ENCODE measurements at regions not wholly inside any gene's neighbourhood (a gene's known extent, or its start where the extent isn't known, plus 50 kb on each side); places are given as distances from the start of the nearest gene placed in this dataset.

DNA sequence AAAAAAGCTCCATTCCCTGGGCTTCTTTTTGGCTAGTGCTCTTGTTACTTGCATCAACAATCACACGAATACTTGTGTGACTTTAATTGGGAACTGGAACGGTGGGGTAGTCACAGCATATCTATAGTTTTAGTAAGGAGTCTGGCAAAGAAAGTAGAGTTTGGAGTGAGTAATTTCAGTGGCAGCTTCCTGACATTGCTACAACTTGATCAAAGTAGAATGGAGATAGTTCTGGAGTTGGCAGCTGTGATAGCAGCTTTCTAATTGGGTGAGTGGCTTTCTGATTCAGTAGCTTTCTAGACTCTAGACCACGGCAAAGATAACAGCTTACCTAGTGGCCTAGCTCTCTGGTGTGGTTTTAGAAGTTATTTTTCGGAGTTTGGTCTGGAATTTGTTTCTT lies 475.0 kb downstream of the TUSC7 start:
- DNase-seq, result no peak

GRCh38 chr3:117191245-117191644 lies 481.7 kb downstream of the TUSC7 start:
- no peak for DNase-seq

DNA sequence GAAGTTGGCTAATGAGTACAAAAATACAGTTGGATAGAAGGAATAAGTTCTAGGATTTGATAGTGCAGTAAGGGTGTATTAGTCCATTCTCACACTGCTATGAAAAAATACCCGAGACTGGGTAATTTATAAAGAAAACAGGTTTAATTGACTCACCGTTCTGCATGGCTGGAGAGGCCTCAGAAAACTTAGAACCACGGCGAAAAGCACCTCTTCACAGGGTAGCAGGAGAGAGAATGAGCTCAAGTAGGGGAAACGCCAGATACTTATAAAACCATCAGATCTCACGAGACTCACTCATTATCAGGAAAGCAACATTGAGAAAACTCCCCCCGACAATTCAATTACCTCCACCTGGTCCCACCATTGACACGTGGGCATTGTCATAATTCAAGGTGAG lies 483.3 kb downstream of the TUSC7 start:
- DNase-seq, result no peak

DNA sequence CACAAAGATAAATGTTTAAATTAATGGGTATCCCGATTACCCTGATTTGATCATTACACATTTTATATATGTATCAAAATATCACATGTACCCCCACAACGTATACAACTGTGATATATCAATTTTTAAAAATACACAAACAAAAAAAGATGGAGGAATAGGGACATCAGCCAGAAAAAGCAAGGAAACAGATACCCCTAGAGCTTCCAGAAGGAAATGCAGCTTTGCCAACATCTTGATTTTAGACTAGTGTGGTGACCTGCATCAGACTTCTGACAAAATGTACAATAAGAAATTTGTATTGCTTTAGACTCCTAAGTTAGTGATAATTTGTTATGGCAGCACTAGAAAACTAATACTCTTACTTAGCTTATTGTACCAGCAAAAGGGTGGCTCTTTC lies 483.8 kb downstream of the TUSC7 start:
- no peak for DNase-seq

DNA sequence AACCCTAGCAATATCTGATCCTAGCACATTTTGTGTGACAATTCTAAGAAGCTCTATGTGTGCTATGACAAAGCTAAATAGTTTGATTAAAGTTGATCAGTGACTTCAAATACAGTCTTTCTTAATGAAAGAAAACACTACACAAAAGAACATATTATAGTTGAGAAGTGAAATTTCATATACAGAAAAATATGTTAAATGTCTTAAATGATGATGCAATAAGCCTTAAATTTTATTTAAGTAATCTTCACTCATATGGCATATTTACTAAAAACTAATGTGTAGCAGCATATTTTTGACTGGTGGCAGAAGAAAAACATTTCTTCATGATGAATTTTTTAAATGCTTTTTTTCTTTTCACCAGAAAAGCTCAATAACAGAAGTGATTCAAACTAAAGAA lies 485.5 kb downstream of the TUSC7 start:
- DNase-seq, result no peak

DNA sequence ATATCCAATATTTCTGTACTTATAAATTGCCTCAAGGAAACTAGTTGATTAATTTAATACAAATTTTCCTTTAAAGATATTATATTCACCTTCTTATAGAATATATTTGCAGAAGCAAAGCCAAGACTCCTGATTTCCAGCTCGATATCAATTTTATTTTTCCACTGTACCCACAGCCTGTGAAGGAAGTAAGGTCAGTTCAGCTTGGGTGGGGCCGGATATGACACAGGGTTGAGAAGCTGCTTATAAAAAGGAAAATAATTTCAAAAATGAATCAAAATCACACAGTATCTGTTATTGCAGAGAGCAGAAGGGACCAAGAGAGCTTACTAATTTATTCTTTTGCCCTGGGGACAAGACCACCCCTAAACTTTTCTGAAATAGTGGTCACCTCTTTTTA lies 491.4 kb downstream of the TUSC7 start:
- no peak for DNase-seq

DNA sequence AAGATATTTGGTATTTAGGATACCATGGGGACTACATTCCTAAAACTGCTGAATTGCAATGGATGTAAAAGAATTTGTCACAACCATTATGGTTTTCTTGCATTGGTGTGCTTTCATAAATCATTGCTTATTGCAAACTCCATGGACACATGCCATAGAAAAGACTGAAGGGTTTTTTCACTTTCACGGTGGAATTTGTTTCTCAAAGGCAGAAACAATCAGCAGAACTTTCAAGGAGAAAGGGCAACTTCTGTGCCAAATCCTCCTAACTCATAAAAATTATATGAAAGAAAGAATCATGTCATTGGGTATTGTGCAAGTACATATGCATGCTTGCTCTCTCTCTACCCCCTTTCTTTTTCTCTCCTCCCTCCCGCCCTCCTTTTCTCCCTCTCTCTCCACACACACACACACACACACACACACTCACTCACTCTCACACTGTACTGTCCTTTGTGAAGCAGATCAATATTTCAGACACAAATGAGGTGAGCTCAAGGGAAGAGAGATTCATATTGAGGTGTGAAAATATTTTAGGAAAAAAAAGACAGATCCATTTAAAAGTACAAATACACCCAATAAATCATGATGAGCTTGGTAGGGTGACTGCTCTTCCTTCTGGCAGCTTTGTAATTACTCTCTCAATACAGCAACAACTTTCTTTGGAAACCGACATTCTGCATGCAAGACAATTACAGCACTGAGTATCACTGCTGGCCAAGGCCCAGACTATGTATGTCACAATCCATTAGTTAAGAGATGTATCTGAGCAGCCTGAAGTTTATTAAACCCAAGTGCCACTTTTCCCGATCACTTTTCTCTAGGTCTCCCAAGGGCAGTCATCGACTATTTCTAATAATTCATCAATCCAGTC lies 492.6 kb downstream of the TUSC7 start:
- no peak for DNase-seq

DNA sequence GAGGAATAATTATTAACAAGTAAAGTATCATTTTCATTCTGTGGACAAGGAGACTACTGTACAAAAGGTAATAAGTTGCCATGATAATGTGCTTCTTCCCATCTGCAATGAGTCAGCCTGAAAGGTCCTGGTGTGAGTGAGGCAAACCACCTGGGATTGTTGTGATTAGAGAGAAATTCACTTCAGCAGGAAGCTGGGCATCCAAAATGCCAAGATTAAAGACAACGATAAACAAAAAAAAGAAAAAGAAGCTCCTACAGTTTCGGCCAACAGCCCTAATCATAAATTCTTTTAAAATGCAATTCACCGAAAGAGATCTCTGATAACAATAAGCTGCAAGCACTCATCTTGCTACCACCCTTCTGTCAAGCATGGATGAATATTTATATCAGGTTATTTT lies 507.8 kb downstream of the TUSC7 start:
- DNase-seq, result no peak

DNA sequence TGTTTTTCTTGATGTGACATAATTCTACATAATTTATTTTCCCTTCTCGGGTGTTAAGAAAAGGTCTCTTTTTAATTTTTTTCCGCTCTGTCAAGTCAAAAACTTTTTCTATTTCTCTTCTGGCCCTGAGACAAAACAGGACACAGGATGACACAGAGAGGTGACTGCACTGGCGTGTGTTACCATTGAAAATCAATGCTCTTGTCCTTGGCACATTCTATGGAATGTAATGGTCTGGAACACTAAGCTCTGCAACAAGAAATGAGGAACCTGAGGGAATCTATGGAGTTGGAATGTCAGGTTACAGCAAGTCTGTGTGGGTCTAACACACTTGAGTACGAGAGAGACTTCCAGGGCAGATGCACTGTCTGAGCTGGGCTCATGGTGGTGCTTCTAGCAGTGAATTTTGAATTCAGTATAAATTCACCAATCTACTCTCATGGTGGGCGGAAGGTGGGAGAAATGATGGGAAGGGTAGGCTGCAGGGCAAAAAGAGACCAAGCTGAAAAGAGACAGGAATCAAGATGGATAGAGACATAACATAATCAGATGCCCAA lies 508.3 kb downstream of the TUSC7 start:
- DNase-seq, result no peak

GRCh38 chr3:117218641-117219048 lies 509.1 kb downstream of the TUSC7 start:
- DNase-seq, result no peak

- DNase-seq, result no peak
Measured at GRCh38 chr3:117219296-117219695, 509.7 kb downstream of the TUSC7 start.

DNA sequence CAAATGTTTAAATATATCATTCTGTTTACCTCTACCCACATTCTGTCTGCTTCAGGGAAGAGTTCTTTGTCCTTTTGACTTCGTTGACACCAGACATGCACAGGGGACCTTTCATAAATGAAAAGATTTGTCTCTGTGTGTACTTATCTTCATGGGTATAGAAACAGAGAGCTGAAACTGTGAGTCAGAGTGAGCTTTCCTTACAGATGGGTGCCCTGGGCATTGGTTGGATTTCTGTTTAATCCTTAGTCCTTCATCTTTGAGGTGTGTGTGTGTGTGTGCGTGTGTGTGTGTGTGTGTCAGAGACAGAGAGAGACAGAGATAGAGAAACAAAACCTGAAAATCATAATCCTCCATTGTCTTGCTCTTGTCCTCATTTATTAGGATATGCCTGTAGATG lies 517.4 kb downstream of the TUSC7 start:
- DNase-seq, result no peak

DNA sequence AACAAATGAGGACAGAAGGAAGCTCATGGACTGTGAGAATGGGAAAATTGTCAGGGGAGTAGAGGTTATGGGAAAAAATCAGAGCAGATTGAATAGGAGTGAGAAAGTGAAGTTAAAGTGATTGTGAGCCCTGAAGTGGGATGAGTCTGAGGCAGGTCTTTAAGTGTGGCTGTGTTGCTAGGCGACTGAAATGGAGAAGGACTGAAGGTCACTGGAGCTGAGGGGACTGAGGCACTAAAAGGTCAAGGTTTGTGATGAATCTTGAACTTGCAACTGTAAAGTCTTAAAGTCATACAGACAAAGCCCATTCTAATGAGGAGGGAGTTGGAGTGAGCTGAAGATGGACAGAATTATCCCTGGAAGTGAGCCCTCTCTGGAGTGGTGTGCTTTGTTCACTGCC lies 518.9 kb downstream of the TUSC7 start:
- no peak for DNase-seq

- no peak for DNase-seq
Measured at GRCh38 chr3:117230924-117231323, 521.3 kb downstream of the TUSC7 start.

DNA sequence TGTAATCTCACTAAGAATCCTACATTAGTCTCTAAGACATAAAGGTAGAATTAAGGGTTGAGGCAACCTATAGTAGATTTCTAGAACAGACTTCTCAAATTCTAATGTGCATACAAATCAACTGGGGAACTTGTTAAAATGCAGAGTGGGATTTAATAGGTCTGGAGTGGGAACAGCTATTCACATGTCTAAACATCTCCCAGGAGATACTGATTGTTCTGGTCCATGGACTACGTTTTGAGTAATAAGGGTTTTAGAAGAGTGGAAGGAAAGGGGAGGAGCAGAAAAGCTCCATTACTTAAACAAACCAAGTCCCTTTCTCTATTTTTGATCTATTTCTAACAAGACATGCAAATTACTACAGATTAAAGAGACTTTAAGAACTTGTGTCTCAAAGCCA lies 524.8 kb downstream of the TUSC7 start:
- DNase-seq, result no peak

- DNase-seq, result no peak
Measured at GRCh38 chr3:117235304-117235703, 525.7 kb downstream of the TUSC7 start.

DNA sequence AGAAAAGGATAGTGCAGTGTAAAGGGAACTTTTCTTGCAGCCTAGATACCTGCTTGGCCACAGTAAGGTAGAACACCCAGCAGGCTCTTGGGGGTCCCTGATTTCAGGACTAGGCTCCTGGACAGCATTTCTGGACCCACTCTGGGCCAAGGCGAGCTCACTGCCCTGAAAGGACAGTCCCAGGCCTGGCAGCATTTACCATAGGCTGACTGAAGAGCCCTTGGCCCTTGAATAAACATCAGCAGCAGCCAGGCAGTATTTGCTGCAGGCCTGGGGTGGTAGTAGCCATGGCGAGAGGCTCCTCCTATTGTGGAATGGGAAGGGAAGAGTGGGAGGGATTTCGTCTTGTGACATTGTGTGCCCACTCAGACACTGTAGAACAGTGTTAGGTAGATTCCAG lies 529.2 kb downstream of the TUSC7 start:
- no peak for DNase-seq

GRCh38 chr3:117243657-117244056 lies 534.1 kb downstream of the TUSC7 start:
- DNase-seq, result no peak

GRCh38 chr3:117246771-117247555 lies 537.4 kb downstream of the TUSC7 start:
- DNase-seq, result no peak

DNA sequence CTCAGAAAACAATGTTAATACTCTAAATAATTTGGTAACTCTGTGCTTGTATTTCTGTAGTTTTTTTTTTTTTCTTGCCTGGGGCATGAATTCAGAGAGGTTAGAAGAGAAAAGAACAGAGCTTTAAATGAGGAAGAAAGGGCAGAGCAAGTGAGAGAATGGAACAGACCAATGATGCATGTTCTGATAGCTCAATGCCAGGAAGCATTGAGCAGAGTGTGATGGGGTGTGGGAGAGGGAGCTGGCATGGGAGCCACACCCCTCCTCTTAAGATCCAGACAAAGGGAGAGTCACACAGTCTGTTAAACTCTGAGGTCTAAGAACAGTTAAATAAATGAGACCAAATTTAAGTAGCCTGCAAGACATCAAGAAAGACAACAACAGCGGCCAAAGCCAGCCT lies 538.6 kb downstream of the TUSC7 start:
- no peak for DNase-seq

DNA sequence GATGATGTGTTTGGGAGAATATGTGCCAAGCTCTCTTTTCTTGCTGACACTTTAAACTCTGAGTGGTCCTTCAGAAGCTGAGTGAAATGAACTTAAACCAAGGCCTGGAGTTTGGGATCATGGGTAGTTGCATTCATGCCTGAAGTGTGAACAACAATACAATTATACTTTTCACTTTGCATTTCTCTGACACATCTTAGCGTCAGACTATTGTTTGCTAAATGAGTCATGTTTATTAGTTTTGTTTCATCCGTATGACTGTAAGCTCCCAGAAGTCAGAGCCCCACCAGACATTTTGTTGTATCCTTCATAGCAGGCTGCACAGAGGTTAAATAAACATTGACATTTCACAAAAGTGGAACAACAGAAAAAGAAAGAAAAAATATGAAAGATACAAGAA lies 542.6 kb downstream of the TUSC7 start:
- no peak for DNase-seq

GRCh38 chr3:117252651-117253050 lies 543.1 kb downstream of the TUSC7 start:
- DNase-seq, result no peak

- no peak for DNase-seq
Measured at GRCh38 chr3:117253636-117254035, 544.1 kb downstream of the TUSC7 start.

Data from muscle of arm (tissue), 1 donor.